Neuronal stem cell (in vitro differentiated cells): ENCODE measurements at regions not wholly inside any gene's neighbourhood (a gene's known extent, or its start where the extent isn't known, plus 50 kb on each side); places are given as distances from the start of the nearest gene placed in this dataset.
"Not testable (repeated sequence)": the region's sequence is repeated elsewhere in the genome, so short reads cannot be mapped to it uniquely, and the experiment has no call there.

Source experiments
- DNase-seq: peaks from one replicate; pipeline ENCODE4 v3.0.0-alpha.2; 2013; ENCODE audit warnings: low spot score
- H2AFZ ChIP-seq: one replicate; pipeline ENCODE4 v1.6.1; 2013; ENCODE audit warnings: mild to moderate bottlenecking, low read length, inconsistent platforms
- H2AK5ac ChIP-seq: 2 replicates; pipeline ENCODE4 v1.6.1; 2013; ENCODE audit warnings: low read depth, mild to moderate bottlenecking, inconsistent platforms, low read length, moderate library complexity, mixed read lengths
- H2BK120ac ChIP-seq: 2 replicates; pipeline ENCODE4 v1.6.1; 2013; ENCODE audit warnings: low read depth, mild to moderate bottlenecking, inconsistent platforms, low read length, moderate library complexity, mixed read lengths
- H2BK12ac ChIP-seq: one replicate; pipeline ENCODE4 v1.6.1; 2013; ENCODE audit warnings: low read length, inconsistent platforms
- H2BK15ac ChIP-seq: 2 replicates; pipeline ENCODE4 v1.6.1; 2013; ENCODE audit warnings: mild to moderate bottlenecking, low read length, inconsistent platforms, mixed read lengths
- H2BK5ac ChIP-seq: one replicate; pipeline ENCODE4 v1.6.1; 2013; ENCODE audit warnings: inconsistent platforms, mild to moderate bottlenecking, low read length, moderate library complexity
- H3K14ac ChIP-seq: one replicate; pipeline ENCODE4 v1.6.1; 2013; ENCODE audit warnings: low read length, inconsistent platforms
- H3K18ac ChIP-seq: 2 replicates; pipeline ENCODE4 v1.6.1; 2013; ENCODE audit warnings: low read length, inconsistent platforms
- H3K23ac ChIP-seq: 2 replicates; pipeline ENCODE4 v1.6.1; 2013; ENCODE audit warnings: low read depth, mild to moderate bottlenecking, mixed read lengths, low read length, inconsistent platforms; ENCODE audit not compliant: poor library complexity
- H3K27ac ChIP-seq: replicated peaks from 3 replicates; pipeline ENCODE4 v1.5.1; 2013; ENCODE audit warnings: low read length, inconsistent platforms
- H3K27me3 ChIP-seq, 3 experiments: 2 replicates each; pipeline ENCODE4 v1.6.1; 2013; ENCODE audit warnings: low read length in 3 of 3, mild to moderate bottlenecking in 2 of 3, inconsistent platforms in 1 of 3, low read depth in 1 of 3, mixed read lengths in 1 of 3, moderate library complexity in 1 of 3; ENCODE audit not compliant: control insufficient read depth in 3 of 3, insufficient read depth in 3 of 3
- H3K36me3 ChIP-seq, 2 donors: replicated peaks in 1 of 2; 2 replicates each; pipeline ENCODE4 v1.6.1; 2013; ENCODE audit warnings: low read length in 2 of 2; ENCODE audit not compliant: control insufficient read depth in 2 of 2, insufficient read depth in 2 of 2
- H3K4ac ChIP-seq: 2 replicates; pipeline ENCODE4 v1.6.1; 2013; ENCODE audit warnings: inconsistent platforms, mild to moderate bottlenecking, low read length, moderate library complexity
- H3K4me1 ChIP-seq, 2 donors: 1 replicate in 1 of 2; 2 replicates in 1 of 2; pipeline ENCODE4 v1.6.1; 2013; ENCODE audit warnings: low read length in 2 of 2, low read depth in 1 of 2; ENCODE audit not compliant: control insufficient read depth in 2 of 2, insufficient read depth in 1 of 2
- H3K4me2 ChIP-seq: one replicate; pipeline ENCODE4 v1.6.1; 2013; ENCODE audit warnings: mild to moderate bottlenecking, low read length, inconsistent platforms; ENCODE audit not compliant: insufficient read depth, poor library complexity, severe bottlenecking
- H3K4me3 ChIP-seq, 2 donors: 2 replicates each; pipeline ENCODE4 v1.5.1; 2013; ENCODE audit warnings: low read length in 2 of 2, mild to moderate bottlenecking in 2 of 2, inconsistent platforms in 1 of 2, moderate library complexity in 1 of 2
- H3K79me1 ChIP-seq: one replicate; pipeline ENCODE4 v1.6.1; 2013; ENCODE audit warnings: low read depth, mild to moderate bottlenecking, inconsistent platforms, low read length, moderate library complexity
- H3K9ac ChIP-seq: one replicate; pipeline ENCODE4 v1.6.1; 2013; ENCODE audit warnings: mild to moderate bottlenecking, low read depth, low read length, inconsistent platforms; ENCODE audit not compliant: poor library complexity
- H3K9me3 ChIP-seq, 2 donors: replicated peaks in 1 of 2; 2 replicates each; pipeline versions ENCODE3 to v1.6.1; 2013; ENCODE audit warnings: low read length in 2 of 2, mild to moderate bottlenecking in 2 of 2, inconsistent platforms in 1 of 2, low read depth in 1 of 2, mixed read lengths in 1 of 2, moderate library complexity in 1 of 2; ENCODE audit not compliant: control insufficient read depth in 2 of 2, insufficient read depth in 1 of 2
- H4K8ac ChIP-seq: one replicate; pipeline ENCODE4 v1.6.1; 2013; ENCODE audit warnings: low read depth, mild to moderate bottlenecking, inconsistent platforms, low read length, moderate library complexity
- H4K91ac ChIP-seq: one replicate; pipeline ENCODE4 v1.6.1; 2013; ENCODE audit warnings: low read length, low read depth, mild to moderate bottlenecking, inconsistent platforms; ENCODE audit not compliant: poor library complexity
- WGBS, 2 donors: extraction: QIAGEN DNeasy Blood & Tissue Kit; methylation state at CpG; one replicate each; pipeline ENCODE4 v1.1.7; 2013; ENCODE audit warnings: missing lambda C conversion rate in 2 of 2, mixed read lengths in 1 of 2; ENCODE audit not compliant: insufficient read length in 2 of 2, insufficient replicate concordance in 1 of 2; ENCODE audit errors: extremely low coverage in 2 of 2; 5-methylcytosine and 5-hydroxymethylcytosine counted together

DNA sequence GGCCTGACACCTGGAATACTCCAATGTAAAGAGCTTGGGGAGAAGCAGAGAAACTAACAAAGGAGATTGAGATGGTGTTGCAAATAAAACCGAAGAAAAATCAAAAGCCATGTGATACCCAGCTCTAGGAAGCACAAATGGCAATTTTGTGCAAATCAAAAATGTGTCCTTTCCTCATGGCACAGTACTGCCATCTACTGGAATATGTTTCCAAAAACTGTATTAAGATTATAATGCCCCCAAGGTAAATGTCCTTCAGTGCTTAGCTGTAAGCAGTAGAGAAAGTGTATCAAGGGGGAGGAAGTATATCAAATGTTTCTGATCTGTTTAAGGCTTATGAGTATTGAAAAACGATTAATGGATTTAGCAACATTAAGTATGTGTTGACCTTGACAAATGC, 620.3 kb downstream of the ZWINT start:
- H3K18ac ChIP-seq, H3K9ac ChIP-seq, H3K36me3 ChIP-seq, H3K4me2 ChIP-seq, H3K27me3 ChIP-seq, H2BK15ac ChIP-seq, H3K27ac ChIP-seq, H3K4me3 ChIP-seq, H2AK5ac ChIP-seq, H2BK120ac ChIP-seq, DNase-seq, H2BK5ac ChIP-seq, H3K79me1 ChIP-seq, H3K23ac ChIP-seq, H3K14ac ChIP-seq, H4K8ac ChIP-seq, H3K9me3 ChIP-seq, H3K4me1 ChIP-seq, H2BK12ac ChIP-seq, H4K91ac ChIP-seq, H3K4ac ChIP-seq: not testable (repeated sequence)
- H2AFZ ChIP-seq: peak overlapping the region; percentile 3
- no CpG with 5 or more reads among the region's 2 CpGs for WGBS, 2 donors

- no peak overlapping the region for H4K8ac ChIP-seq
- no peak overlapping the region for H3K18ac ChIP-seq
- H2BK120ac ChIP-seq: no peak overlapping the region
- no CpG with 5 or more reads among the region's 2 CpGs for WGBS, 2 donors
- DNase-seq: no peak
- no peaks in the 10 kb centered on the region for H3K79me1 ChIP-seq
- no peak overlapping the region for H2BK15ac ChIP-seq
- H3K9me3 ChIP-seq: no peaks in the 10 kb centered on the region
- no peak overlapping the region for H4K91ac ChIP-seq
- H3K4me1 ChIP-seq: no peaks in the 10 kb centered on the region
- no peak overlapping the region for H2AFZ ChIP-seq
- H3K36me3 ChIP-seq: no peaks in the 10 kb centered on the region
- H3K27me3 ChIP-seq: no peaks in the 10 kb centered on the region
- no peak overlapping the region for H3K4ac ChIP-seq
- no peak overlapping the region for H3K14ac ChIP-seq
- no peak overlapping the region for H3K4me2 ChIP-seq
- H3K27ac ChIP-seq: no peak overlapping the region
- H3K23ac ChIP-seq: no peak overlapping the region
- H2BK5ac ChIP-seq: no peak overlapping the region
- H3K9ac ChIP-seq: no peak overlapping the region
- no peak overlapping the region for H3K4me3 ChIP-seq
- no peak overlapping the region for H2AK5ac ChIP-seq
- H2BK12ac ChIP-seq: no peak overlapping the region
Observed at GRCh38 chr10:55740110-55740509, 620.9 kb downstream of the ZWINT start.

DNA sequence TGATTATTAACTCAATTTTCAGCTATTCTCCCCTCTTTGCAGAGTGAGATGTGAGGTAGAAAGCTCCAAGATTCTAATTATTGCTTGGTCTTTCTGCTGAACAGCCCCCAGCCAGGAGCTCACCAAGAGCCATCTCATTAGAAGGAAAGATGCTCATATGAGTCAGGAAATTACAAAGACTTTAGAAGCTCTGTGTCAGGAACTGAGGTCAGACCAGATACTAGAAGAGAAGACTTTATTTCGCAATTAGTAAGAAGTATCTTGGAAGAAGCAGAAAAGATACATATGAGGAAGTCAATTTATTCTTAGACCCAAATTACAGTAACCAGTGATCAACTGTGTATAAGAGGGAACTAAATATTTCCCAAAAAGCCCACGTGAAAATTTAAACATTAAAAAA, 626.9 kb downstream of the ZWINT start:
- Histone ChIP-seq H4K91ac (no peak overlapping the region), H3K27me3 (no peaks in the 10 kb centered on the region), H3K18ac (no peak overlapping the region), H3K9ac (no peak overlapping the region), H3K79me1 (no peaks in the 10 kb centered on the region), H2AFZ (no peak overlapping the region), H3K36me3 (no peaks in the 10 kb centered on the region), H3K14ac (no peak overlapping the region), H3K4me2 (no peak overlapping the region), H2AK5ac (no peak overlapping the region), H3K4me3 (no peak overlapping the region), H4K8ac (no peak overlapping the region), H2BK5ac (no peak overlapping the region), H2BK15ac (no peak overlapping the region), H3K4me1 (no peaks in the 10 kb centered on the region), H3K9me3 (no peaks in the 10 kb centered on the region), H2BK12ac (no peak overlapping the region), H3K4ac (no peak overlapping the region), H3K27ac (no peak overlapping the region), H3K23ac (no peak overlapping the region), H2BK120ac (no peak overlapping the region)
- no CpG with 5 or more reads among the region's 2 CpGs for WGBS, 2 donors
- no peak for DNase-seq

GRCh38 chr10:55704950-55705349, 656.1 kb downstream of the ZWINT start:
- Histone ChIP-seq H4K91ac (no peak overlapping the region), H3K4ac (no peak overlapping the region), H3K14ac (no peak overlapping the region), H3K4me1 (no peaks in the 10 kb centered on the region), H3K9me3 (no peaks in the 10 kb centered on the region), H3K79me1 (no peaks in the 10 kb centered on the region), H3K18ac (no peak overlapping the region), H3K4me3 (no peak overlapping the region), H3K27me3 (no peaks in the 10 kb centered on the region), H3K4me2 (no peak overlapping the region), H2BK5ac (no peak overlapping the region), H4K8ac (no peak overlapping the region), H2BK120ac (no peak overlapping the region), H3K36me3 (no peaks in the 10 kb centered on the region), H2BK12ac (no peak overlapping the region), H3K23ac (no peak overlapping the region), H2AK5ac (no peak overlapping the region), H2BK15ac (no peak overlapping the region), H2AFZ (no peak overlapping the region), H3K9ac (no peak overlapping the region), H3K27ac (no peak overlapping the region)
- DNase-seq: no peak
- 100% methylated on average over 1 of the region's 2 CpGs; no CpG with 5 or more reads in 1 of the 2 donors for WGBS, 2 donors
